Right atrium auricular region (tissue), 2 donors: ENCODE measurements at regions not wholly inside any gene's neighbourhood (a gene's known extent, or its start where the extent isn't known, plus 50 kb on each side); places are given as distances from the start of the nearest gene placed in this dataset.

Source experiments
- DNase-seq: peaks from one replicate; pipeline ENCODE4 v3.0.0-alpha.2; 2019; ENCODE audit warnings: low spot score
- H3K27ac ChIP-seq, 2 donors: fragments of 200-600 bp; sonication (generic); 1 replicate in 1 of 2; 2 replicates in 1 of 2; pipeline ENCODE4 v1.5.1; 2016 to 2019
- H3K27me3 ChIP-seq, 2 donors: fragments of 200-600 bp; sonication (generic); one replicate each; pipeline versions ENCODE4 v1.5.1 to v1.6.0; 2017 to 2019
- H3K36me3 ChIP-seq: fragments of 200-600 bp; sonication (generic); one replicate; pipeline ENCODE4 v1.5.1; 2016
- H3K4me1 ChIP-seq, 2 donors: fragments of 200-600 bp; sonication (generic); one replicate each; pipeline versions ENCODE4 v1.5.1 to v1.6.0; 2017 to 2019
- H3K4me3 ChIP-seq, 2 donors: fragments of 200-600 bp; sonication (generic); 1 replicate in 1 of 2; 2 replicates in 1 of 2; pipeline ENCODE4 v1.5.1; 2017 to 2019; ENCODE audit warnings: mild to moderate bottlenecking in 1 of 2, moderate library complexity in 1 of 2
- H3K9me3 ChIP-seq, 2 donors: fragments of 200-600 bp; sonication (generic); one replicate each; pipeline ENCODE4 v1.5.1; 2019
- CTCF ChIP-seq, 2 donors: fragments of 200-600 bp; sonication (generic); IDR thresholded peaks; one replicate each; pipeline ENCODE4 v1.5.1; 2019; ENCODE audit warnings: antibody characterized with exemption in 2 of 2

GRCh38 chr15:47376190-47376589 is 341.1 kb upstream of the SEMA6D start:
- Histone ChIP-seq H3K36me3 (no peaks in the 10 kb centered on the region), H3K27ac (no peak overlapping the region), H3K4me3 (no peak overlapping the region), H3K4me1 (no peaks in the 10 kb centered on the region), H3K27me3 (no peaks in the 10 kb centered on the region), H3K9me3 (no peaks in the 10 kb centered on the region)
- TF ChIP-seq CTCF (IDR thresholded peaks at IDR 0.05): no peak
- no peak for DNase-seq

GRCh38 chr15:47377465-47377864 is 339.8 kb upstream of the SEMA6D start:
- H3K27me3 ChIP-seq: no peaks in the 10 kb centered on the region
- no peak for DNase-seq
- TF ChIP-seq CTCF (IDR thresholded peaks at IDR 0.05): no peak
- no peaks in the 10 kb centered on the region for H3K9me3 ChIP-seq
- no peaks in the 10 kb centered on the region for H3K4me1 ChIP-seq
- H3K36me3 ChIP-seq: no peaks in the 10 kb centered on the region
- H3K4me3 ChIP-seq: no peak overlapping the region
- H3K27ac ChIP-seq: no peak overlapping the region

GRCh38 chr15:47378527-47378926 is 338.8 kb upstream of the SEMA6D start:
- no peaks in the 10 kb centered on the region for H3K9me3 ChIP-seq
- no peak overlapping the region for H3K27ac ChIP-seq
- H3K4me1 ChIP-seq: no peaks in the 10 kb centered on the region
- no peak for DNase-seq
- no peaks in the 10 kb centered on the region for H3K36me3 ChIP-seq
- no peak for TF ChIP-seq CTCF (IDR thresholded peaks at IDR 0.05)
- no peak overlapping the region for H3K4me3 ChIP-seq
- H3K27me3 ChIP-seq: no peaks in the 10 kb centered on the region

- H3K9me3 ChIP-seq: no peaks in the 10 kb centered on the region
- H3K4me1 ChIP-seq: peaks cover 0 to 8% of the 10 kb centered on the region in 2 donors
- no peaks in the 10 kb centered on the region for H3K36me3 ChIP-seq
- H3K27ac ChIP-seq: no peak overlapping the region
- no peak for TF ChIP-seq CTCF (IDR thresholded peaks at IDR 0.05)
- no peaks in the 10 kb centered on the region for H3K27me3 ChIP-seq
- H3K4me3 ChIP-seq: no peak overlapping the region
- DNase-seq: no peak
Observed at GRCh38 chr15:47383102-47383501, 334.2 kb upstream of the SEMA6D start.

GRCh38 chr15:47383801-47384200 is 333.5 kb upstream of the SEMA6D start:
- Histone ChIP-seq H3K9me3 (no peaks in the 10 kb centered on the region), H3K4me3 (no peak overlapping the region), H3K27ac (no peak overlapping the region)

More at GRCh38 chr15:47383801-47384200, 333.5 kb upstream of the SEMA6D start:
- no peak for TF ChIP-seq CTCF (IDR thresholded peaks at IDR 0.05)
- no peaks in the 10 kb centered on the region for H3K36me3 ChIP-seq
- H3K27me3 ChIP-seq: no peaks in the 10 kb centered on the region
- peaks cover 0 to 8% of the 10 kb centered on the region in 2 donors for H3K4me1 ChIP-seq
- no peak for DNase-seq
